ENCODE measurements at regions not wholly inside any gene's neighbourhood (a gene's known extent, or its start where the extent isn't known, plus 50 kb on each side); places are given as distances from the start of the nearest gene placed in this dataset.
"Not testable (repeated sequence)": the region's sequence is repeated elsewhere in the genome, so short reads cannot be mapped to it uniquely, and the experiment has no call there.

DNA sequence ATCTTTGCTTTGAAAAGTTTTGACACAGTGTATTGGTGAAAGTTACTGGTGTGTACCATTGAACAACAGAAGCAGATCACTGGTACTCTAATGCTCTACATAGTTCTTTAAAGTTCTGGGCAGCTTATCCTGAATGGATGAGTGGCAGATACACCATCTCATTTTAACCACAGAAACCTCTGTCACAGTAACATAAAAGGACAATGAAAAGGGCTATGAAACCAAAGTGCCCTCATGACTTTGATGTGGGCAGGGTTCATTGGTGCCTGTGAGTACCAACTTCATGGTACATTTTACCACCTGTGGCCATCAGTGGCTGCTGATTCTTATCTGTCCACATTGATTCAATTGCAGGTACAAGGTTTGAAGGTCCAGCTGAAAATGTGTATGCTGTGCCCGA lies 285.7 kb upstream of the PREP start:
- ATAC-seq: no peak
- in situ Hi-C loops (cut with HindIII; ENCODE audit: extremely low pct_ligation_motif_present, low pct_unique_long_range_greater_than_20kb): no loop called here
- Histone ChIP-seq H3K27ac (ENCODE audit: extremely low read length, insufficient read depth, low read length) (no peak overlapping the region), H3K4me2 (ENCODE audit: low read depth, low read length) (no peak overlapping the region), H3K4me3 (replicated peaks in 1 of 3; ENCODE audit: insufficient read depth in 1 of 3, low read depth in 2 of 3, low read length in 3 of 3) (no peak overlapping the region), H3K79me2 (ENCODE audit: insufficient read depth, low read length) (no peaks in the 10 kb centered on the region), H3K9me3 (ENCODE audit: low read length) (peaks cover 14% of the 10 kb centered on the region; the same call in 1 of the 2 replicates), H2AFZ (ENCODE audit: low read length) (no peak overlapping the region), H3K36me3 (replicated peaks in 1 of 2; ENCODE audit: control insufficient read depth in 1 of 2, insufficient read depth in 2 of 2, low read length in 2 of 2) (no peaks in the 10 kb centered on the region), H3K4me1 (ENCODE audit: insufficient read depth, low read length) (no peaks in the 10 kb centered on the region), H4K20me1 (ENCODE audit: insufficient read depth, low read length) (no peaks in the 10 kb centered on the region), H3K9ac (ENCODE audit: insufficient read depth, low read depth, low read length) (no peak overlapping the region), H3K27me3 (ENCODE audit: control insufficient read depth in 1 of 2, insufficient read depth in 2 of 2, low read length in 2 of 2) (peaks cover 0 to 1% of the 10 kb centered on the region in 2 experiments; a peak in 2 of 5 replicates)
- 33% methylated on average over 1 of the region's 1 CpG for WGBS (ENCODE audit: low lambda C conversion rate)
- intact Hi-C loops (cut with micrococcal nuclease; ENCODE audit: unreplicated experiment): no loop called here
- TF ChIP-seq ZFP90 (CRISPR knock-in tag; IDR thresholded peaks at IDR 0.05; ENCODE audit: borderline replicate concordance) (no peak), ZNF260 (CRISPR knock-in tag; IDR thresholded peaks at IDR 0.05; ENCODE audit: borderline replicate concordance, low read depth) (no peak), TEAD3 (CRISPR knock-in tag; optimal IDR thresholded peaks at IDR 0.05; ENCODE audit: borderline replicate concordance) (no peak), POGZ (CRISPR knock-in tag; IDR thresholded peaks at IDR 0.05) (no peak), MEIS2 (CRISPR knock-in tag; IDR thresholded peaks at IDR 0.05) (no peak), ZNF546 (CRISPR knock-in tag; conservative IDR thresholded peaks at IDR 0.05) (no peak), HCFC1 (IDR thresholded peaks at IDR 0.05; ENCODE audit: low read depth, low read length) (no peak), ATF7-NPFF (CRISPR knock-in tag; IDR thresholded peaks at IDR 0.05; ENCODE audit: low read depth) (no peak)
- ChIA-PET CTCF (ENCODE audit: low intra/inter-chr PET ratio, low total read pairs) (no interaction called here), POLR2A (no interaction called here)
- no peak for DNase-seq (ENCODE audit: low spot score)
- no TSS peak for BruUV-seq (replicated peaks)
- no peak for FAIRE-seq

DNA sequence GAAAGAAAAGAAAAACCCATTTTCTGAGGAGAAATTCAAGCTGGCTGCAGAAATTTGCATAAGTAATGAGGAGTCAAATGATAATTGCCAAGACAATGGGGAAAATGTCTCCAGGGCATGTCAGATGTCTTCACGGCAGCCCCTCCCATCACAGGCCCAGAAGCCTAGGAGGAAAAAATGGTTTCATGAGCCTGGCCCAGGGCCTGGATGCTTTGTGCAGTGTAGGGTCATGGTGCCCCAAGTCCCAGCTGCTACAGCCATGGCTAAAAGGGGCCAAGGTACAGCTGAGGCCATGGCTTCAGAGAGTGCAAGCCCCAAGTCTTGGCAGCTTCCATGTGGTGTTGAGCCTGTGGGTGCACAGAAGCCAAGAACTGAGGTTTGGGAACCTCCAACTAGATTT lies 283.9 kb upstream of the PREP start:
- H3K9ac ChIP-seq (ENCODE audit: insufficient read depth, low read depth, low read length); H3K27me3 ChIP-seq (ENCODE audit: control insufficient read depth in 1 of 2, insufficient read depth in 2 of 2, low read length in 2 of 2); DNase-seq (ENCODE audit: low spot score); POLR2A ChIA-PET; H3K4me3 ChIP-seq (replicated peaks in 1 of 3; ENCODE audit: insufficient read depth in 1 of 3, low read depth in 2 of 3, low read length in 3 of 3); H3K27ac ChIP-seq (ENCODE audit: extremely low read length, insufficient read depth, low read length); H3K36me3 ChIP-seq (replicated peaks in 1 of 2; ENCODE audit: control insufficient read depth in 1 of 2, insufficient read depth in 2 of 2, low read length in 2 of 2); H4K20me1 ChIP-seq (ENCODE audit: insufficient read depth, low read length); H3K79me2 ChIP-seq (ENCODE audit: insufficient read depth, low read length); BruUV-seq (replicated peaks); in situ Hi-C loops (cut with HindIII; ENCODE audit: extremely low pct_ligation_motif_present, low pct_unique_long_range_greater_than_20kb); H2AFZ ChIP-seq (ENCODE audit: low read length); H3K4me2 ChIP-seq (ENCODE audit: low read depth, low read length); CTCF ChIA-PET (ENCODE audit: low intra/inter-chr PET ratio, low total read pairs); FAIRE-seq; intact Hi-C loops (cut with micrococcal nuclease; ENCODE audit: unreplicated experiment); H3K4me1 ChIP-seq (ENCODE audit: insufficient read depth, low read length); ATAC-seq: not testable (repeated sequence)
- peaks cover 14% of the 10 kb centered on the region; the same call in 1 of the 2 replicates for H3K9me3 ChIP-seq (ENCODE audit: low read length)
- WGBS (ENCODE audit: low lambda C conversion rate): 9% methylated on average over 1 of the region's 1 CpG
